ENCODE measurements at regions not wholly inside any gene's neighbourhood (a gene's known extent, or its start where the extent isn't known, plus 50 kb on each side); places are given as distances from the start of the nearest gene placed in this dataset.

- Histone ChIP-seq H3K27ac (no peak overlapping the region), H3K27me3 (no peaks in the 10 kb centered on the region), H3K36me3 (replicated peaks in 1 of 2) (no peaks in the 10 kb centered on the region), H3K4me3 (no peak overlapping the region), H3K9me3 (replicated peaks in 1 of 3) (no peaks in the 10 kb centered on the region), H3K4me1 (replicated peaks in 1 of 2) (no peaks in the 10 kb centered on the region)
- no peak for DNase-seq
- intact Hi-C loops (cut with DNase I), result no loop called here
- 45 to 65% (median 52%) methylated on average over 4 of the region's 4 CpGs for WGBS, 4 donors
- no peak for TF ChIP-seq POLR2A (IDR thresholded peaks at IDR 0.05)
- no peak for TF ChIP-seq CTCF (IDR thresholded peaks at IDR 0.05)
Measured at GRCh38 chr5:145160679-145161078, 674.5 kb downstream of the PRELID2 start.

GRCh38 chr5:145158730-145159129 is 676.4 kb downstream of the PRELID2 start:
- no peak for TF ChIP-seq CTCF (IDR thresholded peaks at IDR 0.05)
- no peak for TF ChIP-seq POLR2A (IDR thresholded peaks at IDR 0.05)
- Histone ChIP-seq H3K36me3 (replicated peaks in 1 of 2) (no peaks in the 10 kb centered on the region), H3K27me3 (no peaks in the 10 kb centered on the region), H3K4me3 (no peak overlapping the region), H3K27ac (no peak overlapping the region), H3K4me1 (replicated peaks in 1 of 2) (no peaks in the 10 kb centered on the region), H3K9me3 (replicated peaks in 1 of 3) (no peaks in the 10 kb centered on the region)
- no peak for DNase-seq
- WGBS, 4 donors, result 14 to 22% (median 18%) methylated on average over 4 of the region's 4 CpGs
- intact Hi-C loops (cut with DNase I), result no loop called here

GRCh38 chr5:145157841-145158240 is 677.3 kb downstream of the PRELID2 start:
- intact Hi-C loops (cut with DNase I), result no loop called here
- H3K27ac ChIP-seq, result no peak overlapping the region
- H3K9me3 ChIP-seq (replicated peaks in 1 of 3), result no peaks in the 10 kb centered on the region
- DNase-seq, result no peak
- H3K4me3 ChIP-seq, result no peak overlapping the region
- TF ChIP-seq CTCF (IDR thresholded peaks at IDR 0.05), result no peak
- no peak for TF ChIP-seq POLR2A (IDR thresholded peaks at IDR 0.05)
- H3K27me3 ChIP-seq, result no peaks in the 10 kb centered on the region
- H3K4me1 ChIP-seq (replicated peaks in 1 of 2), result no peaks in the 10 kb centered on the region
- no peaks in the 10 kb centered on the region for H3K36me3 ChIP-seq (replicated peaks in 1 of 2)

GRCh38 chr5:145141534-145141933 is 693.6 kb downstream of the PRELID2 start:
- intact Hi-C loops (cut with DNase I), result no loop called here
- TF ChIP-seq POLR2A (IDR thresholded peaks at IDR 0.05) (no peak), CTCF (IDR thresholded peaks at IDR 0.05) (no peak)
- WGBS, 4 donors, result 26 to 43% (median 39%) methylated on average over 1 of the region's 1 CpG
- no peak for DNase-seq
- no peaks in the 10 kb centered on the region for H3K27me3 ChIP-seq
- no peaks in the 10 kb centered on the region for H3K9me3 ChIP-seq (replicated peaks in 1 of 3)
- H3K27ac ChIP-seq, result no peak overlapping the region
- H3K4me3 ChIP-seq, result no peak overlapping the region
- no peaks in the 10 kb centered on the region for H3K4me1 ChIP-seq (replicated peaks in 1 of 2)
- H3K36me3 ChIP-seq (replicated peaks in 1 of 2), result no peaks in the 10 kb centered on the region
